Testis (tissue), 2 donors: ENCODE measurements at regions not wholly inside any gene's neighbourhood (a gene's known extent, or its start where the extent isn't known, plus 50 kb on each side); places are given as distances from the start of the nearest gene placed in this dataset.

Experiments
- DNase-seq: peaks from one replicate; pipeline ENCODE4 v3.0.0-alpha.2; 2019
- H3K27ac ChIP-seq, 2 donors: fragments of 200-600 bp; sonication (generic); one replicate each; pipeline ENCODE4 v1.5.1; 2019
- H3K27me3 ChIP-seq: fragments of 200-600 bp; sonication (generic); one replicate; pipeline ENCODE4 v1.5.1; 2019
- H3K36me3 ChIP-seq: fragments of 200-600 bp; sonication (generic); one replicate; pipeline ENCODE4 v1.5.1; 2017; ENCODE audit warnings: low read depth; ENCODE audit errors: missing control alignments
- H3K4me1 ChIP-seq: fragments of 200-600 bp; sonication (generic); one replicate; pipeline ENCODE4 v1.5.1; 2019
- H3K4me3 ChIP-seq, 2 donors: fragments of 200-600 bp; sonication (generic); one replicate each; pipeline ENCODE4 v1.5.1; 2017 to 2019
- H3K9me3 ChIP-seq: fragments of 200-600 bp; sonication (generic); one replicate; pipeline ENCODE4 v1.5.1; 2017
- POLR2A ChIP-seq: fragments of 450-650 bp; IDR thresholded peaks from one replicate; pipeline ENCODE4 v1.6.1; 2017; ENCODE audit warnings: antibody characterized with exemption, mild to moderate bottlenecking, moderate library complexity
- WGBS, 2 donors: methylation state at CpG; one replicate each; pipeline ENCODE4 v1.1.5; 2018; 5-methylcytosine and 5-hydroxymethylcytosine counted together
- intact Hi-C: fragments of 100-400 bp; cut with DNase I; formaldehyde crosslinking; loops from one replicate; pipeline ENCODE4 v1.15.1; 2023; ENCODE audit warnings: low total_unique reads
- TF ChIP-seq, protein P1 (sequence below), 3 experiments: fragments of 450-650 bp in 2 of 3; fragments of 200-600 bp in 1 of 3; sonication (generic) in 1 of 3; IDR thresholded peaks; one replicate each; pipeline ENCODE4 v1.5.1; 2016 to 2019; ENCODE audit warnings: antibody characterized with exemption in 3 of 3, mild to moderate bottlenecking in 2 of 3, moderate library complexity in 1 of 3

DNA sequence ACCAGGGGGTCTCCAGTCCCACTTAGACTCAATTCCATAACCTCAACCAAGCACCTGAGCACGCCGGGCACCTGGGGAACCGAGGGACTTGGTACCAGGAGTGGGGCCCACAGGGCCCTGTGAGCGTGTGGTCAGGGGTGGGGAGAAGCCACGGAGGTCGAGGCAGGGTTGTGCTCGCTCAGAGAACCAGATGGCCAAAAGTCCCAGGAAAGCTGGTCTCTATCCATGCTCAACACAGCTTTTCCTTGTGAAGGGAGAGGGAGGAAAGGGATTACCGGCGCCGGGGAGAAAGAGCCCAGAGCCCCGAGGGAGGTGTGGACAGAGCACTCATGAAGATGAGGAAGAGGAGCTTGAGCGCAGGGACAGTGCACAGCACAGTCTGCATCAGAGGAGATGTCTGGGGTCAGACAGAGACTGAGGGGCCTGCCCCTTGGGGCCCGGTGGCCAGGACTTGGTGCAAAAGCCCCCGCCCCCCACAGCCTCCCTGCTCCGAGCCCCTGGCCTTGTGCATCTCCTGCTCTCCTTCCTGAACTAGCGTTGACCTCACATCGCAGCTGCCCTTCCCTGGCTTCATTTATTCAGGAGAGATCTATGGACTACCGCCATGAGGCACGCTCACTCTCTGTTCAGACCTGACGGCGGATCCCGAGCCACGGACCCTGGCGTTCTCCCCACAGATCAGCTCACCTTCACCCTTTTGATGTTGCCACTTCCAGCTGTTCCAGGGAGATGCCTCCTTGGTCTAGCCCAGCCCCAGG lies 355.4 kb upstream of the TNRC6C start:
- peak overlapping the region; percentile 68 to 89 for H3K27ac ChIP-seq
- no peak for TF ChIP-seq POLR2A
- TF ChIP-seq, protein P1, sequence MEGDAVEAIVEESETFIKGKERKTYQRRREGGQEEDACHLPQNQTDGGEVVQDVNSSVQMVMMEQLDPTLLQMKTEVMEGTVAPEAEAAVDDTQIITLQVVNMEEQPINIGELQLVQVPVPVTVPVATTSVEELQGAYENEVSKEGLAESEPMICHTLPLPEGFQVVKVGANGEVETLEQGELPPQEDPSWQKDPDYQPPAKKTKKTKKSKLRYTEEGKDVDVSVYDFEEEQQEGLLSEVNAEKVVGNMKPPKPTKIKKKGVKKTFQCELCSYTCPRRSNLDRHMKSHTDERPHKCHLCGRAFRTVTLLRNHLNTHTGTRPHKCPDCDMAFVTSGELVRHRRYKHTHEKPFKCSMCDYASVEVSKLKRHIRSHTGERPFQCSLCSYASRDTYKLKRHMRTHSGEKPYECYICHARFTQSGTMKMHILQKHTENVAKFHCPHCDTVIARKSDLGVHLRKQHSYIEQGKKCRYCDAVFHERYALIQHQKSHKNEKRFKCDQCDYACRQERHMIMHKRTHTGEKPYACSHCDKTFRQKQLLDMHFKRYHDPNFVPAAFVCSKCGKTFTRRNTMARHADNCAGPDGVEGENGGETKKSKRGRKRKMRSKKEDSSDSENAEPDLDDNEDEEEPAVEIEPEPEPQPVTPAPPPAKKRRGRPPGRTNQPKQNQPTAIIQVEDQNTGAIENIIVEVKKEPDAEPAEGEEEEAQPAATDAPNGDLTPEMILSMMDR (IDR thresholded peaks at IDR 0.05), result no peak
- no peaks in the 10 kb centered on the region for H3K27me3 ChIP-seq
- no peak overlapping the region for H3K4me3 ChIP-seq
- H3K36me3 ChIP-seq, result no peaks in the 10 kb centered on the region
- H3K4me1 ChIP-seq, result peaks cover 21% of the 10 kb centered on the region
- H3K9me3 ChIP-seq, result no peaks in the 10 kb centered on the region
- 70 to 80% methylated on average over 24 of the region's 24 CpGs for WGBS, 2 donors
- no peak for DNase-seq
- intact Hi-C loops, result no loop called here

DNA sequence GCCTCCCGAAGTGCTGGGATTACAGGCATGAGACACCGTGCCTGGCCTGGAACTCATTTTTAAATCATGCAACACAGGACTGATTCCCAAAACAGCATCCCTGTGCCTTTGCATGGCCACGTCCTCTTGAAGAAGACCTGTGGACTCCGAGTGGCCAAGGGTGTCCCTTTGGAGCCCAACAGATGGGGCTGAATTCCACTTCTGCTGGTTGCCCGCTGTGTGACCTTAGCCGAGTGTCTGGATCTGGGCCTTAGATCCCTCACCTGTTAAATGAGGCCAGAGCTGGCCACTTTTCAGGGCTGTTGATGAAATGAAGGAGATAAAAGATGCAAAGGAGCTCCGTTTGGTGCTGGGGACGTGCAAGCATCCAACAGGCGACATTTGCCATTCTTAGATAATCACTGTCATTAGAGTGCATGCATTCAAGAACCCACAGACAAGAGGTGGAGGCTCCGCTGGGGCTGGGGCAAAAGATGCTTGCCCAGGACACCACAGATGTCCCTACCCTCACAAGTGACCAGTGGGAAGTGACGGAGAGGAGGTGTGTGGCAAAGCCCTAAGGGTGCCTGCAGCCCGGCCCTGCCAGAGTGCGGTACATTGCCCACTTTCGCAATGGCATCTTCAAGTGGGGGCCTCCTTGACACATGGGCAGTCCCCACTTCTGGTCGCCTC lies 354.1 kb upstream of the TNRC6C start:
- no peaks in the 10 kb centered on the region for H3K27me3 ChIP-seq
- 90 to 94% methylated on average over 12 to 15 of the region's 15 CpGs for WGBS, 2 donors
- no peaks in the 10 kb centered on the region for H3K36me3 ChIP-seq
- intact Hi-C loops, result no loop called here
- DNase-seq, result no peak
- no peak for TF ChIP-seq POLR2A
- TF ChIP-seq, protein P1 (IDR thresholded peaks at IDR 0.05), result no peak
- no peaks in the 10 kb centered on the region for H3K9me3 ChIP-seq
- no peak overlapping the region for H3K4me3 ChIP-seq
- H3K27ac ChIP-seq, result no peak overlapping the region
- peaks cover 21% of the 10 kb centered on the region for H3K4me1 ChIP-seq

DNA sequence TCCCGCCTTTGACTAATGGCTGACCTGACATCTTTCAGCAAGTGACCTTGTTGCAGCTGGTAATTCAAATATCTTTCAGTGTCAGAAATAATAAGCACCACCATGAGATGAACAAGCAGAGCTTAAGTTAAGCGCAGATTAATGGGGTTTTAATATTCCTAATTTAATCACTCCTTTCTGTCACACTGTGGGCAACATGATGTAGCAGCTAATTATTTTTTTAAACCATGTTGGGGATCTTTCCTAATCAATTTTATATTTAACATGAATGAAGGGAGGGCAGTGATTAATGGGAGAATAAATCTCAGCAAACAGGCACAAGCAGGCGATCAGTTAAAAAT lies 353.6 kb upstream of the TNRC6C start:
- intact Hi-C loops, result no loop called here
- no peak for DNase-seq
- H3K36me3 ChIP-seq, result no peaks in the 10 kb centered on the region
- peaks cover 21% of the 10 kb centered on the region for H3K4me1 ChIP-seq
- no peaks in the 10 kb centered on the region for H3K27me3 ChIP-seq
- WGBS, 2 donors, result 86 to 87% methylated on average over 3 of the region's 3 CpGs
- no peak overlapping the region for H3K4me3 ChIP-seq
- no peak overlapping the region for H3K27ac ChIP-seq
- no peaks in the 10 kb centered on the region for H3K9me3 ChIP-seq
- TF ChIP-seq POLR2A, result no peak
- TF ChIP-seq, protein P1 (IDR thresholded peaks at IDR 0.05), result no peak

DNA sequence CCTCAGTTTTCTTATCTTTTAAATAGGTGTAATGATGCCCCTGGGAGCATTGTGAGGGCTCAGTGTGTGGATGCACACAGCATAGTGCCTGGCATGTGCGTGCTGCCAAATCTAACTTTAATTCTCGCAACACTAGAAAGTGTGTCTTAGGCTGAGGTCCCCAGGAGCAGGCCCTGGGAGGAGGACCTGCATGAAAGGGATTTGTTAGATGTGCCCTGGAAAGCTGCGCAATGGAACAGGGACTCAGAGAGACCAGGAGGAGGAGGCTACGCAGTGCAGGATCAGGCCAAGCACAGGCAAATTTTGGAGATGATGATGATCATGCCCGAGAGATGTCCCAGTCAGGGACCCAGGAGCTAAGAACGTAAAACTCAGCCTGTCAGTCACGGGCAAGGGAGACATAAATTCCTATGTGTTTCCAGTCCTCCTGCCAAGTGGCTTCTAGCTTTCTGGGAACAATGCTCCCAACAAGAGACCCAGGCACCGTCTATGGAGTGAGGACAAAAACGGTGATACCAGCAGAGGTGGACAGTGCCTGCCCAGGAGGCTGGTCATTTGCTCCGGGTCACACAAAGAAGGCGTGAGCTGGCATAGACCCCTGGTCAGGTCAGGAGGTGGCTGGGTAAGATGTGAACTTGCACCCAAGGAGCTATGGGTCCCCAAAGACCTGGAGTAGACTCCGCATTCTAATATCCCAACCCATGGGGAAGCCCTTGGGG lies 352.2 kb upstream of the TNRC6C start:
- intact Hi-C loops, result no loop called here
- H3K4me1 ChIP-seq, result peaks cover 18% of the 10 kb centered on the region
- 77 to 95% methylated on average over 12 of the region's 12 CpGs for WGBS, 2 donors
- no peak for TF ChIP-seq POLR2A
- TF ChIP-seq, protein P1 (IDR thresholded peaks at IDR 0.05), result no peak
- DNase-seq, result no peak
- no peaks in the 10 kb centered on the region for H3K27me3 ChIP-seq
- H3K27ac ChIP-seq, result no peak overlapping the region
- no peak overlapping the region for H3K4me3 ChIP-seq
- no peaks in the 10 kb centered on the region for H3K36me3 ChIP-seq
- no peaks in the 10 kb centered on the region for H3K9me3 ChIP-seq
